ENCODE measurements at regions not wholly inside any gene's neighbourhood (a gene's known extent, or its start where the extent isn't known, plus 50 kb on each side); places are given as distances from the start of the nearest gene placed in this dataset.

GRCh38 chr14:104376202-104377140 lies 203.1 kb upstream of the C14orf180 start:
- DNase-seq (ENCODE audit: low read depth), result no peak
- TF ChIP-seq CTCF (IDR thresholded peaks at IDR 0.05; ENCODE audit: insufficient read depth, low read depth, low read length, missing control alignments), result no peak

GRCh38 chr14:104377256-104377655 lies 202.3 kb upstream of the C14orf180 start:
- DNase-seq (ENCODE audit: low read depth), result no peak
- no peak overlapping the region for H3K4me3 ChIP-seq (ENCODE audit: low read length)
- TF ChIP-seq CTCF (IDR thresholded peaks at IDR 0.05; ENCODE audit: insufficient read depth, low read depth, low read length, missing control alignments), result no peak

More at GRCh38 chr14:104376202-104377140, 203.1 kb upstream of the C14orf180 start:
- no peak overlapping the region for H3K4me3 ChIP-seq (ENCODE audit: low read length)

GRCh38 chr14:104378698-104379113 lies 200.9 kb upstream of the C14orf180 start:
- H3K4me3 ChIP-seq (ENCODE audit: low read length), result no peak overlapping the region
- no peak for TF ChIP-seq CTCF (IDR thresholded peaks at IDR 0.05; ENCODE audit: insufficient read depth, low read depth, low read length, missing control alignments)
- DNase-seq (ENCODE audit: low read depth), result no peak

GRCh38 chr14:104382361-104383087 lies 197.0 kb upstream of the C14orf180 start:
- TF ChIP-seq CTCF (IDR thresholded peaks at IDR 0.05; ENCODE audit: insufficient read depth, low read depth, low read length, missing control alignments), result no peak
- DNase-seq (ENCODE audit: low read depth), result no peak
- no peak overlapping the region for H3K4me3 ChIP-seq (ENCODE audit: low read length)

GRCh38 chr14:104383088-104383995 lies 196.2 kb upstream of the C14orf180 start:
- no peak for DNase-seq (ENCODE audit: low read depth)
- no peak for TF ChIP-seq CTCF (IDR thresholded peaks at IDR 0.05; ENCODE audit: insufficient read depth, low read depth, low read length, missing control alignments)
- H3K4me3 ChIP-seq (ENCODE audit: low read length), result no peak overlapping the region

GRCh38 chr14:104383996-104384775 lies 195.4 kb upstream of the C14orf180 start:
- no peak for DNase-seq (ENCODE audit: low read depth)
- H3K4me3 ChIP-seq (ENCODE audit: low read length), result no peak overlapping the region
- TF ChIP-seq CTCF (IDR thresholded peaks at IDR 0.05; ENCODE audit: insufficient read depth, low read depth, low read length, missing control alignments), result no peak
